ENCODE measurements at regions not wholly inside any gene's neighbourhood (a gene's known extent, or its start where the extent isn't known, plus 50 kb on each side); places are given as distances from the start of the nearest gene placed in this dataset.

- WGBS: 77% methylated on average over 3 of the region's 3 CpGs
- Histone ChIP-seq H3K4me3 (ENCODE audit: low read length) (no peak overlapping the region), H3K27ac (ENCODE audit: low read length) (no peak overlapping the region), H3K27me3 (ENCODE audit: control insufficient read depth, insufficient read depth) (no peaks in the 10 kb centered on the region), H3K4me1 (ENCODE audit: control insufficient read depth, insufficient read depth, low read length) (no peaks in the 10 kb centered on the region), H3K9me3 (ENCODE audit: control insufficient read depth, low read length) (no peaks in the 10 kb centered on the region)
- DNase-seq: no peak
- ATAC-seq: no peak
- intact Hi-C loops (cut with DNase I): no loop called here
Observed at GRCh38 chr1:106912131-106912530, 144.3 kb upstream of the PRMT6 start.

- Histone ChIP-seq H3K4me1 (ENCODE audit: control insufficient read depth, insufficient read depth, low read length) (no peaks in the 10 kb centered on the region), H3K9me3 (ENCODE audit: control insufficient read depth, low read length) (no peaks in the 10 kb centered on the region), H3K4me3 (ENCODE audit: low read length) (no peak overlapping the region), H3K27me3 (ENCODE audit: control insufficient read depth, insufficient read depth) (no peaks in the 10 kb centered on the region), H3K27ac (ENCODE audit: low read length) (no peak overlapping the region)
- intact Hi-C loops (cut with DNase I): no loop called here
- no peak for DNase-seq
- ATAC-seq: no peak
Observed at GRCh38 chr1:106921186-106921585, 135.3 kb upstream of the PRMT6 start.

GRCh38 chr1:106924360-106924759, 132.1 kb upstream of the PRMT6 start:
- no peaks in the 10 kb centered on the region for H3K9me3 ChIP-seq (ENCODE audit: control insufficient read depth, low read length)
- 67% methylated on average over 5 of the region's 5 CpGs for WGBS
- no peak for DNase-seq
- no peak for ATAC-seq
- no peaks in the 10 kb centered on the region for H3K27me3 ChIP-seq (ENCODE audit: control insufficient read depth, insufficient read depth)
- no peak overlapping the region for H3K27ac ChIP-seq (ENCODE audit: low read length)
- H3K4me3 ChIP-seq (ENCODE audit: low read length): no peak overlapping the region
- no peaks in the 10 kb centered on the region for H3K4me1 ChIP-seq (ENCODE audit: control insufficient read depth, insufficient read depth, low read length)
- intact Hi-C loops (cut with DNase I): no loop called here

GRCh38 chr1:106925750-106926149, 130.7 kb upstream of the PRMT6 start:
- ATAC-seq (no peak), DNase-seq (no peak)
- H3K27ac ChIP-seq (ENCODE audit: low read length): no peak overlapping the region
- intact Hi-C loops (cut with DNase I): no loop called here
- no peak overlapping the region for H3K4me3 ChIP-seq (ENCODE audit: low read length)
- no peaks in the 10 kb centered on the region for H3K27me3 ChIP-seq (ENCODE audit: control insufficient read depth, insufficient read depth)
- no peaks in the 10 kb centered on the region for H3K9me3 ChIP-seq (ENCODE audit: control insufficient read depth, low read length)
- H3K4me1 ChIP-seq (ENCODE audit: control insufficient read depth, insufficient read depth, low read length): no peaks in the 10 kb centered on the region

- DNase-seq (no peak), ATAC-seq (no peak)
- Histone ChIP-seq H3K27me3 (ENCODE audit: control insufficient read depth, insufficient read depth) (no peaks in the 10 kb centered on the region), H3K27ac (ENCODE audit: low read length) (no peak overlapping the region), H3K4me1 (ENCODE audit: control insufficient read depth, insufficient read depth, low read length) (no peaks in the 10 kb centered on the region), H3K9me3 (ENCODE audit: control insufficient read depth, low read length) (no peaks in the 10 kb centered on the region), H3K4me3 (ENCODE audit: low read length) (no peak overlapping the region)
- 77% methylated on average over 5 of the region's 5 CpGs for WGBS
- intact Hi-C loops (cut with DNase I): no loop called here
Observed at GRCh38 chr1:106926803-106927582, 129.5 kb upstream of the PRMT6 start.

GRCh38 chr1:106937104-106937503, 119.4 kb upstream of the PRMT6 start:
- no peaks in the 10 kb centered on the region for H3K27me3 ChIP-seq (ENCODE audit: control insufficient read depth, insufficient read depth)
- no peaks in the 10 kb centered on the region for H3K9me3 ChIP-seq (ENCODE audit: control insufficient read depth, low read length)
- no peaks in the 10 kb centered on the region for H3K4me1 ChIP-seq (ENCODE audit: control insufficient read depth, insufficient read depth, low read length)
- ATAC-seq (no peak), DNase-seq (no peak)
- no peak overlapping the region for H3K27ac ChIP-seq (ENCODE audit: low read length)
- H3K4me3 ChIP-seq (ENCODE audit: low read length): no peak overlapping the region
- 70% methylated on average over 3 of the region's 3 CpGs for WGBS
- intact Hi-C loops (cut with DNase I): no loop called here

GRCh38 chr1:106944721-106945120, 111.8 kb upstream of the PRMT6 start:
- no peak overlapping the region for H3K27ac ChIP-seq (ENCODE audit: low read length)
- no peaks in the 10 kb centered on the region for H3K9me3 ChIP-seq (ENCODE audit: control insufficient read depth, low read length)
- WGBS: 70% methylated on average over 2 of the region's 2 CpGs
- no peak overlapping the region for H3K4me3 ChIP-seq (ENCODE audit: low read length)
- DNase-seq (no peak), ATAC-seq (no peak)
- H3K4me1 ChIP-seq (ENCODE audit: control insufficient read depth, insufficient read depth, low read length): no peaks in the 10 kb centered on the region
- intact Hi-C loops (cut with DNase I): no loop called here
- no peaks in the 10 kb centered on the region for H3K27me3 ChIP-seq (ENCODE audit: control insufficient read depth, insufficient read depth)

- ATAC-seq (no peak), DNase-seq (no peak)
- 82% methylated on average over 1 of the region's 1 CpG for whole genome bisulfite sequencing
- no peaks in the 10 kb centered on the region for H3K27me3 ChIP-seq (ENCODE audit: control insufficient read depth, insufficient read depth)
- intact Hi-C loops (cut with DNase I): no loop called here
- no peaks in the 10 kb centered on the region for H3K9me3 ChIP-seq (ENCODE audit: control insufficient read depth, low read length)
- H3K27ac ChIP-seq (ENCODE audit: low read length): no peak overlapping the region
- H3K4me3 ChIP-seq (ENCODE audit: low read length): no peak overlapping the region
- H3K4me1 ChIP-seq (ENCODE audit: control insufficient read depth, insufficient read depth, low read length): no peaks in the 10 kb centered on the region
Observed at GRCh38 chr1:106952776-106953175, 103.7 kb upstream of the PRMT6 start.

GRCh38 chr1:106954661-106955229, 101.7 kb upstream of the PRMT6 start:
- no peak overlapping the region for H3K27ac ChIP-seq (ENCODE audit: low read length)
- ATAC-seq (no peak), DNase-seq (no peak)
- H3K4me3 ChIP-seq (ENCODE audit: low read length): no peak overlapping the region
- intact Hi-C loops (cut with DNase I): no loop called here
- H3K27me3 ChIP-seq (ENCODE audit: control insufficient read depth, insufficient read depth): no peaks in the 10 kb centered on the region
- no peaks in the 10 kb centered on the region for H3K4me1 ChIP-seq (ENCODE audit: control insufficient read depth, insufficient read depth, low read length)
- no peaks in the 10 kb centered on the region for H3K9me3 ChIP-seq (ENCODE audit: control insufficient read depth, low read length)

- no peak overlapping the region for H3K27ac ChIP-seq (ENCODE audit: low read length)
- H3K27me3 ChIP-seq (ENCODE audit: control insufficient read depth, insufficient read depth): no peaks in the 10 kb centered on the region
- intact Hi-C loops (cut with DNase I): no loop called here
- WGBS: 74% methylated on average over 1 of the region's 1 CpG
- no peak overlapping the region for H3K4me3 ChIP-seq (ENCODE audit: low read length)
- H3K4me1 ChIP-seq (ENCODE audit: control insufficient read depth, insufficient read depth, low read length): no peaks in the 10 kb centered on the region
- no peaks in the 10 kb centered on the region for H3K9me3 ChIP-seq (ENCODE audit: control insufficient read depth, low read length)
- no peak for ATAC-seq
- no peak for DNase-seq
Observed at GRCh38 chr1:106956721-106957120, 99.8 kb upstream of the PRMT6 start.

GRCh38 chr1:106957795-106958194, 98.7 kb upstream of the PRMT6 start:
- 84% methylated on average over 3 of the region's 3 CpGs for WGBS
- Histone ChIP-seq H3K27me3 (ENCODE audit: control insufficient read depth, insufficient read depth) (no peaks in the 10 kb centered on the region), H3K9me3 (ENCODE audit: control insufficient read depth, low read length) (no peaks in the 10 kb centered on the region), H3K4me1 (ENCODE audit: control insufficient read depth, insufficient read depth, low read length) (no peaks in the 10 kb centered on the region), H3K4me3 (ENCODE audit: low read length) (no peak overlapping the region), H3K27ac (ENCODE audit: low read length) (no peak overlapping the region)
- DNase-seq (no peak), ATAC-seq (no peak)
- intact Hi-C loops (cut with DNase I): no loop called here

GRCh38 chr1:106960412-106960811, 96.1 kb upstream of the PRMT6 start:
- intact Hi-C loops (cut with DNase I): no loop called here
- H3K27ac ChIP-seq (ENCODE audit: low read length): no peak overlapping the region
- H3K9me3 ChIP-seq (ENCODE audit: control insufficient read depth, low read length): no peaks in the 10 kb centered on the region
- no peak overlapping the region for H3K4me3 ChIP-seq (ENCODE audit: low read length)
- DNase-seq (no peak), ATAC-seq (no peak)
- no peaks in the 10 kb centered on the region for H3K27me3 ChIP-seq (ENCODE audit: control insufficient read depth, insufficient read depth)
- H3K4me1 ChIP-seq (ENCODE audit: control insufficient read depth, insufficient read depth, low read length): no peaks in the 10 kb centered on the region
- WGBS: 66% methylated on average over 4 of the region's 4 CpGs
